ENCODE measurements at regions not wholly inside any gene's neighbourhood (a gene's known extent, or its start where the extent isn't known, plus 50 kb on each side); places are given as distances from the start of the nearest gene placed in this dataset.

DNA sequence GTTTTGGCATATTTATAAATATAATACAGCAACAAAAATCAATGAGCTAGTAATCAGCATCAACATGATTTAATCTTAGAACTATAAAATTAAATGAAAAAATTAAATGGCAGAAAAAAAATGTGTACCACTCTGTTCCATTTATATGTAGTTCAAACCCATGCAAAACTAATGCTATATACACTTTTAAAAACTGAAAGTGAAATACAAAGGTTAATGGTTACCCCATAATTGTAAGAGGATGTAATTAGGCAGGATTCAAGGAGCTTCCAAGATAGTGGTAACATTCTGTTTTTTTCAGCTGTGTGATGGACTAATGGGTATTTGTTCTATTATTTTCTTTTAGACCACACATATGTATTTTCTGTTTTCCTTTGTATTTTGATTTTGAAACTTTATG lies 492.1 kb downstream of the UTRN start:
- DNase-seq: no peak
- no peak for ATAC-seq
- intact Hi-C loops (cut with micrococcal nuclease): no loop called here
- H3K27ac Mint-ChIP-seq: no peak overlapping the region
- no peak overlapping the region for H3K4me3 Mint-ChIP-seq
- CTCF ChIA-PET: interaction anchor here (1.3 kb wide), 1 partner anchor 129 kb away, joined by 3 read pairs; no protein-coding TSS in a partner anchor
- H3K36me3 Mint-ChIP-seq (ENCODE audit: low read depth): peaks cover 25% of the 10 kb centered on the region
- TF ChIP-seq, protein P1, sequence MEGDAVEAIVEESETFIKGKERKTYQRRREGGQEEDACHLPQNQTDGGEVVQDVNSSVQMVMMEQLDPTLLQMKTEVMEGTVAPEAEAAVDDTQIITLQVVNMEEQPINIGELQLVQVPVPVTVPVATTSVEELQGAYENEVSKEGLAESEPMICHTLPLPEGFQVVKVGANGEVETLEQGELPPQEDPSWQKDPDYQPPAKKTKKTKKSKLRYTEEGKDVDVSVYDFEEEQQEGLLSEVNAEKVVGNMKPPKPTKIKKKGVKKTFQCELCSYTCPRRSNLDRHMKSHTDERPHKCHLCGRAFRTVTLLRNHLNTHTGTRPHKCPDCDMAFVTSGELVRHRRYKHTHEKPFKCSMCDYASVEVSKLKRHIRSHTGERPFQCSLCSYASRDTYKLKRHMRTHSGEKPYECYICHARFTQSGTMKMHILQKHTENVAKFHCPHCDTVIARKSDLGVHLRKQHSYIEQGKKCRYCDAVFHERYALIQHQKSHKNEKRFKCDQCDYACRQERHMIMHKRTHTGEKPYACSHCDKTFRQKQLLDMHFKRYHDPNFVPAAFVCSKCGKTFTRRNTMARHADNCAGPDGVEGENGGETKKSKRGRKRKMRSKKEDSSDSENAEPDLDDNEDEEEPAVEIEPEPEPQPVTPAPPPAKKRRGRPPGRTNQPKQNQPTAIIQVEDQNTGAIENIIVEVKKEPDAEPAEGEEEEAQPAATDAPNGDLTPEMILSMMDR (IDR thresholded peaks at IDR 0.05): no peak
- no peaks in the 10 kb centered on the region for H3K9me3 Mint-ChIP-seq
- H3K4me1 Mint-ChIP-seq (ENCODE audit: low read depth): no peaks in the 10 kb centered on the region
- POLR2A ChIA-PET: no interaction called here
- H3K27me3 Mint-ChIP-seq: no peaks in the 10 kb centered on the region

DNA sequence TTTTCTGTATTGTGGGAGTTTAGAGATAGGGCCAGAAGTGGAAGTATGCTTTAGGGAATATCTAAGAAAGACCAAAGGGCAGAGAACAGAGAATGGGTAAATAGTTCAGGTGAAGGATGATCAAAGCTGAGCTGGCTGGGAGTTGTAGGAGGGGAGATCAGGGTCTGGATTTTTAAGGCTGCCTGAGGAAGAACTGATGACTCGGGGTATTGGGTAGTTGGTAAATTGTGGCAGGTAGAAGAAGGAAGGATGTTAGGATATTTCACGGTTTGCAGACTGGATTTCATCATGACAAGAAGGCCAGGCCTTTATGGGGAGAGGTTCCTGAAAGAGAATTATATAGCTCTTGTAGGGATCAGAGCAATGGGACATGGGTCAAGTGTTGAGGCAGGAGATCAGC lies 492.9 kb downstream of the UTRN start:
- ChIA-PET CTCF (interaction anchor here (0.8 to 2.1 kb wide), 6 partner anchors 10 to 195 kb away, joined by 4 to 11 read pairs (median 6); no protein-coding TSS in a partner anchor), POLR2A (no interaction called here)
- Mint-ChIP-seq H3K9me3 (no peaks in the 10 kb centered on the region), H3K4me1 (ENCODE audit: low read depth) (peaks cover 2% of the 10 kb centered on the region), H3K27me3 (no peaks in the 10 kb centered on the region), H3K36me3 (ENCODE audit: low read depth) (peaks cover 22% of the 10 kb centered on the region), H3K4me3 (no peak overlapping the region), H3K27ac (no peak overlapping the region)
- DNase-seq (no peak), ATAC-seq (no peak)
- intact Hi-C loops (cut with micrococcal nuclease): no loop called here
- TF ChIP-seq, protein P1 (IDR thresholded peaks at IDR 0.05): no peak

DNA sequence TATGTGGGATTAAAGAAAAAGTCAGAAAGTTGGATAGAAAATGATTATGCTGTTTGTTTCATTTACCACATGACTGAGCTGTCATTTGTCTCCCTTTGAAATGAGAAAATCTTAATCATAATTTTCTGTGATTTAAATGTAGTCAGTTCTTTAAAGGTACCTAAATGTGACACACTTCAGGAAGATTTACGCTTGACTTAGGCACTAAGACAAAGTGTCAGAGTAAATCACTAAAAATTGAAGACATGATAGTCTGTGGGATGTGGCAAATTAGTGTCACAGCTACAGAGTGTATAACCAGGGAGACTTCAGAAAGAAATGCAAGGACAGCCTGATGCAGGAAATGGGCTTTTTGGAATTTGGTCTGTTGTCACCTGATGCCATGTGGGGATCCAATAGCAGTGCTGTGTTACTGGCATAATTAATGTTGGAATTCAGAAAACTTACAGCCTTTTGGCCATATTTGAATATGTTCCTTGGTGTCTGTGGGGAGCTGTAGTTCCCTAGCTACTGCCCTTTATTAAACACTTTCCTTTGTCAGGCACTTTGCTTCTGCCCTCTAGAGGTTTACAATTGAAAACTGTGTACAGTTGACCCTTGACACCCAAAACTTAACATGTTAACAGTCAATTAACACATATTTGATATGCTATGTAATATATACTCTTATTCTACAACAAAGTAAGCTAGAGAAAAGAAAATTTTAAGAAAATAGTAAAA lies 493.8 kb downstream of the UTRN start:
- ATAC-seq (no peak), DNase-seq (no peak)
- Mint-ChIP-seq H3K36me3 (ENCODE audit: low read depth) (peaks cover 21% of the 10 kb centered on the region), H3K27me3 (no peaks in the 10 kb centered on the region), H3K4me3 (no peak overlapping the region), H3K27ac (no peak overlapping the region), H3K4me1 (ENCODE audit: low read depth) (peaks cover 2% of the 10 kb centered on the region), H3K9me3 (no peaks in the 10 kb centered on the region)
- POLR2A ChIA-PET: no interaction called here
- intact Hi-C loops (cut with micrococcal nuclease): no loop called here
- CTCF ChIA-PET: interaction anchor here (0.6 to 2.1 kb wide), 12 partner anchors 11 to 196 kb away, joined by 3 to 11 read pairs (median 4); no protein-coding TSS in a partner anchor
- TF ChIP-seq, protein P1 (IDR thresholded peaks at IDR 0.05): no peak

DNA sequence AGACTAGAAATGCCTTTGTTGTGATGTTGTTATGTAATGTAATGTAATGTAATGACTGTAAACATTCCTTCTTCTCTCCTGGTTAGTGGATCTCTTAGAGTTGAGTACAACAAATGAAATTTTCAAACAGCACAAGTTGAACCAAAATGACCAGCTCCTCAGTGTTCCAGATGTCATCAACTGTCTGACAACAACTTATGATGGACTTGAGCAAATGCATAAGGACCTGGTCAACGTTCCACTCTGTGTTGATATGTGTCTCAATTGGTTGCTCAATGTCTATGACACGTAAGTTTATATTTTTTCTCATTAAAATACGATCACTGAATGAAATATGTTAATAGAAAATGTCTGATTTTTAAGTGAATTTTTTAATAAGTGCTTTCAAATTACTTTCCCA lies 496.7 kb downstream of the UTRN start:
- CTCF ChIA-PET: interaction anchor here (0.6 kb wide), 1 partner anchor 14 kb away, joined by 3 read pairs; no protein-coding TSS in a partner anchor
- TF ChIP-seq, protein P1 (IDR thresholded peaks at IDR 0.05): no peak
- H3K27ac Mint-ChIP-seq: no peak overlapping the region
- ATAC-seq (no peak), DNase-seq (no peak)
- no peak overlapping the region for H3K4me3 Mint-ChIP-seq
- H3K27me3 Mint-ChIP-seq: no peaks in the 10 kb centered on the region
- H3K4me1 Mint-ChIP-seq (ENCODE audit: low read depth): peaks cover 2% of the 10 kb centered on the region
- intact Hi-C loops (cut with micrococcal nuclease): no loop called here
- no peaks in the 10 kb centered on the region for H3K9me3 Mint-ChIP-seq
- peaks cover 2% of the 10 kb centered on the region for H3K36me3 Mint-ChIP-seq (ENCODE audit: low read depth)
- POLR2A ChIA-PET: no interaction called here

DNA sequence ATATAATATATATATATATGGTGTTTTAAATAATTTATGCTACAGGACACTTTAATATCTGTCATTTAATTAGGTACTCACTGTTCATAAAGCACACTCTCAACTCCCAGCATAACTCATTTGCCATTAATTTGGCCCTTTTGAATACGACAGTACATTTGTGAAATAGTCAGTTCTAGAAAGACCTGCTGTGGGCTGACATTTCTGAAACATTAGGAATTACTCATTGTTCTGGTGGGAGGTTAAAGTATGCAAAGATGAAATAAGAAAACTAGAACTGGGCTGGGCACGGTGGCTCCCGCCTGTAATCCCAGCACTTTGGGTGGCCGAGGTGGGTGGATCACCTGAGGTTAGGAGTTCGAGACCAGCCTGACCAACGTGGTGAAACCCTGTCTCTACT lies 497.5 kb downstream of the UTRN start:
- Mint-ChIP-seq H3K36me3 (ENCODE audit: low read depth) (peaks cover 1% of the 10 kb centered on the region), H3K4me3 (no peak overlapping the region), H3K27me3 (no peaks in the 10 kb centered on the region), H3K9me3 (no peaks in the 10 kb centered on the region), H3K4me1 (ENCODE audit: low read depth) (peaks cover 2% of the 10 kb centered on the region), H3K27ac (no peak overlapping the region)
- DNase-seq (peak; percentile 25), ATAC-seq (peak; percentile 49)
- POLR2A ChIA-PET: no interaction called here
- CTCF ChIA-PET: interaction anchor here (0.6 kb wide), 1 partner anchor 15 kb away, joined by 3 read pairs; no protein-coding TSS in a partner anchor
- TF ChIP-seq, protein P1 (IDR thresholded peaks at IDR 0.05): no peak
- intact Hi-C loops (cut with micrococcal nuclease): no loop called here
